ENCODE measurements at regions not wholly inside any gene's neighbourhood (a gene's known extent, or its start where the extent isn't known, plus 50 kb on each side); places are given as distances from the start of the nearest gene placed in this dataset.

DNA sequence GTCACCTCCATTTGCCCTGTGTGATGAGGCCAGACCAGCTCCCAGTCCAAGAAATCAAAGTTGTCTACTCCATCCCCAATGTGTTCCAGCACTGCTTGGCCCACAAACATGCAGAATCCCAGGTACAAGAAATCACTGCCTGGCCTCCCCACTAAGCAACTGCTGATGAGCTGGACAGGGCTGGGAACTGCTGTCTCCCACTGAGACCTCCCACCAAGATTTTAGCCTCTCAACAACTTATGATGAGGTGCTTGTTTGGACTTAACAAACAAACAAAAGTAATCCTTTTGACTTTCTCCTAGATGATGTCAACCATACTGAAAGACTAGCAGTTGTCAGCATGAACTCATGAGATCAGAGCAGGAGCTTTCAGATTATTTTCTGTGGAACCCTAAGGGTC is 260.1 kb upstream of the UBE2E2 start:
- CTCF ChIA-PET, result no interaction called here
- H3K27me3 ChIP-seq (ENCODE audit: control insufficient read depth, insufficient read depth, low read length), result no peaks in the 10 kb centered on the region
- no peaks in the 10 kb centered on the region for H3K36me3 ChIP-seq (ENCODE audit: control insufficient read depth, insufficient read depth, low read length)
- no peak overlapping the region for H3K4me3 ChIP-seq (ENCODE audit: low read depth, low read length)
- POLR2A ChIA-PET, result no interaction called here
- no peak for DNase-seq (ENCODE audit: low read depth)
- TF ChIP-seq CTCF (IDR thresholded peaks at IDR 0.05; ENCODE audit: insufficient read depth, low read depth, low read length), result no peak

GRCh38 chr3:22947851-22948250 is 255.3 kb upstream of the UBE2E2 start:
- ChIA-PET POLR2A (no interaction called here), CTCF (interaction anchor here (2.0 kb wide), 1 partner anchor 13 kb away, joined by 6 read pairs; no protein-coding TSS in a partner anchor)
- no peaks in the 10 kb centered on the region for H3K27me3 ChIP-seq (ENCODE audit: control insufficient read depth, insufficient read depth, low read length)
- H3K36me3 ChIP-seq (ENCODE audit: control insufficient read depth, insufficient read depth, low read length), result no peaks in the 10 kb centered on the region
- no peak overlapping the region for H3K4me3 ChIP-seq (ENCODE audit: low read depth, low read length)
- no peak for TF ChIP-seq CTCF (IDR thresholded peaks at IDR 0.05; ENCODE audit: insufficient read depth, low read depth, low read length)
- DNase-seq (ENCODE audit: low read depth), result no peak

GRCh38 chr3:22951910-22952309 is 251.2 kb upstream of the UBE2E2 start:
- no peak for DNase-seq (ENCODE audit: low read depth)
- ChIA-PET POLR2A (no interaction called here), CTCF (no interaction called here)
- Histone ChIP-seq H3K4me3 (ENCODE audit: low read depth, low read length) (no peak overlapping the region), H3K27me3 (ENCODE audit: control insufficient read depth, insufficient read depth, low read length) (no peaks in the 10 kb centered on the region), H3K36me3 (ENCODE audit: control insufficient read depth, insufficient read depth, low read length) (no peaks in the 10 kb centered on the region)
- no peak for TF ChIP-seq CTCF (IDR thresholded peaks at IDR 0.05; ENCODE audit: insufficient read depth, low read depth, low read length)

DNA sequence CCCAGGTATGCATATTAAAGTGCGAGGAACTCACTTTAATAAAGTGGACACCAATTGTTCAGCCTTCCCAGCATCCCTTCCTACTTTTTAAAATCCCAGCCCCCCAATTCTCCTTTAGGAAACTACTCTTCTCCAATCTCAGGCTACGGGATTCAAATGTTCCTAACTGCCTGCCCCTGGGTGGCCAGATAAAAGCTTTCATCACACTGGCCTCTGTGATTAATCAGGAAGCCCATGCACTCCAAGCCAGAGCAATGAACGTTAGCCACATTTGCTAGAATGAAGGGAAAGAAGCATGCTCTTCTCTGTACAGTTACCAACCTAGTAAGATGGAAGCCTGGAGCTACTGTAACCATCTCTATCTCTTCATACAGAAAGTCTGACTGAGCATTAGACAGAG is 250.3 kb upstream of the UBE2E2 start:
- no peak for TF ChIP-seq CTCF (IDR thresholded peaks at IDR 0.05; ENCODE audit: insufficient read depth, low read depth, low read length)
- ChIA-PET CTCF (no interaction called here), POLR2A (no interaction called here)
- Histone ChIP-seq H3K36me3 (ENCODE audit: control insufficient read depth, insufficient read depth, low read length) (no peaks in the 10 kb centered on the region), H3K4me3 (ENCODE audit: low read depth, low read length) (no peak overlapping the region), H3K27me3 (ENCODE audit: control insufficient read depth, insufficient read depth, low read length) (no peaks in the 10 kb centered on the region)
- no peak for DNase-seq (ENCODE audit: low read depth)

DNA sequence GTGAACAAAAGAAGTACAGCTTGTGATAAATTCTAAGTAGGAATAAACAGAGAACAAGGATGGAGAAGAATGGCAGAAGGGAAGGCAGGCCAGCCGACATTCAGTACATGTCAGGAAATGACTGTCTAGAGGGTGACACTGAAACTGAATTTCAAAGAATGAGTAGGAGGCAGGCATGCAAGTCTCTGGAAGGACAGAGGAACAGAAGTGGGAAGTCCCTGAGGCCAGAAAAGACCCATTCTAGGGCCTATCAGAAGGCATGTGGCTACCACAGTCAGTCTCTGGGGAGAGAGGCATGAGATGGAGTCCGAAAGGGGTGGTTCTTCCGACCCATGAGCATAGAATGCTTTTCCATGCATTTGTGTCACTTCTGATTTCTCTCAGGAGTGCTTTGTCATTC is 243.5 kb upstream of the UBE2E2 start:
- Histone ChIP-seq H3K4me3 (ENCODE audit: low read depth, low read length) (no peak overlapping the region), H3K36me3 (ENCODE audit: control insufficient read depth, insufficient read depth, low read length) (no peaks in the 10 kb centered on the region), H3K27me3 (ENCODE audit: control insufficient read depth, insufficient read depth, low read length) (no peaks in the 10 kb centered on the region)
- no peak for TF ChIP-seq CTCF (IDR thresholded peaks at IDR 0.05; ENCODE audit: insufficient read depth, low read depth, low read length)
- no peak for DNase-seq (ENCODE audit: low read depth)
- CTCF ChIA-PET, result interaction anchor here (1.2 to 1.4 kb wide), 2 partner anchors 12 to 396 kb away, joined by 4 to 8 read pairs; no protein-coding TSS in a partner anchor
- POLR2A ChIA-PET, result no interaction called here

All from BJ (cell line).